ENCODE measurements at regions not wholly inside any gene's neighbourhood (a gene's known extent, or its start where the extent isn't known, plus 50 kb on each side); places are given as distances from the start of the nearest gene placed in this dataset.

GRCh38 chrX:152537373-152537772, 86.3 kb upstream of the GABRA3 start:
- TF ChIP-seq, protein P1, sequence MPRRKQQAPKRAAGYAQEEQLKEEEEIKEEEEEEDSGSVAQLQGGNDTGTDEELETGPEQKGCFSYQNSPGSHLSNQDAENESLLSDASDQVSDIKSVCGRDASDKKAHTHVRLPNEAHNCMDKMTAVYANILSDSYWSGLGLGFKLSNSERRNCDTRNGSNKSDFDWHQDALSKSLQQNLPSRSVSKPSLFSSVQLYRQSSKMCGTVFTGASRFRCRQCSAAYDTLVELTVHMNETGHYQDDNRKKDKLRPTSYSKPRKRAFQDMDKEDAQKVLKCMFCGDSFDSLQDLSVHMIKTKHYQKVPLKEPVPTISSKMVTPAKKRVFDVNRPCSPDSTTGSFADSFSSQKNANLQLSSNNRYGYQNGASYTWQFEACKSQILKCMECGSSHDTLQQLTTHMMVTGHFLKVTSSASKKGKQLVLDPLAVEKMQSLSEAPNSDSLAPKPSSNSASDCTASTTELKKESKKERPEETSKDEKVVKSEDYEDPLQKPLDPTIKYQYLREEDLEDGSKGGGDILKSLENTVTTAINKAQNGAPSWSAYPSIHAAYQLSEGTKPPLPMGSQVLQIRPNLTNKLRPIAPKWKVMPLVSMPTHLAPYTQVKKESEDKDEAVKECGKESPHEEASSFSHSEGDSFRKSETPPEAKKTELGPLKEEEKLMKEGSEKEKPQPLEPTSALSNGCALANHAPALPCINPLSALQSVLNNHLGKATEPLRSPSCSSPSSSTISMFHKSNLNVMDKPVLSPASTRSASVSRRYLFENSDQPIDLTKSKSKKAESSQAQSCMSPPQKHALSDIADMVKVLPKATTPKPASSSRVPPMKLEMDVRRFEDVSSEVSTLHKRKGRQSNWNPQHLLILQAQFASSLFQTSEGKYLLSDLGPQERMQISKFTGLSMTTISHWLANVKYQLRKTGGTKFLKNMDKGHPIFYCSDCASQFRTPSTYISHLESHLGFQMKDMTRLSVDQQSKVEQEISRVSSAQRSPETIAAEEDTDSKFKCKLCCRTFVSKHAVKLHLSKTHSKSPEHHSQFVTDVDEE (CRISPR knock-in tag; IDR thresholded peaks at IDR 0.05): no peak
- TF ChIP-seq, protein P2, sequence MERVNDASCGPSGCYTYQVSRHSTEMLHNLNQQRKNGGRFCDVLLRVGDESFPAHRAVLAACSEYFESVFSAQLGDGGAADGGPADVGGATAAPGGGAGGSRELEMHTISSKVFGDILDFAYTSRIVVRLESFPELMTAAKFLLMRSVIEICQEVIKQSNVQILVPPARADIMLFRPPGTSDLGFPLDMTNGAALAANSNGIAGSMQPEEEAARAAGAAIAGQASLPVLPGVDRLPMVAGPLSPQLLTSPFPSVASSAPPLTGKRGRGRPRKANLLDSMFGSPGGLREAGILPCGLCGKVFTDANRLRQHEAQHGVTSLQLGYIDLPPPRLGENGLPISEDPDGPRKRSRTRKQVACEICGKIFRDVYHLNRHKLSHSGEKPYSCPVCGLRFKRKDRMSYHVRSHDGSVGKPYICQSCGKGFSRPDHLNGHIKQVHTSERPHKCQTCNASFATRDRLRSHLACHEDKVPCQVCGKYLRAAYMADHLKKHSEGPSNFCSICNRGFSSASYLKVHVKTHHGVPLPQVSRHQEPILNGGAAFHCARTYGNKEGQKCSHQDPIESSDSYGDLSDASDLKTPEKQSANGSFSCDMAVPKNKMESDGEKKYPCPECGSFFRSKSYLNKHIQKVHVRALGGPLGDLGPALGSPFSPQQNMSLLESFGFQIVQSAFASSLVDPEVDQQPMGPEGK (CRISPR knock-in tag; IDR thresholded peaks at IDR 0.05; ENCODE audit: borderline replicate concordance): no peak
- TF ChIP-seq, protein P3, sequence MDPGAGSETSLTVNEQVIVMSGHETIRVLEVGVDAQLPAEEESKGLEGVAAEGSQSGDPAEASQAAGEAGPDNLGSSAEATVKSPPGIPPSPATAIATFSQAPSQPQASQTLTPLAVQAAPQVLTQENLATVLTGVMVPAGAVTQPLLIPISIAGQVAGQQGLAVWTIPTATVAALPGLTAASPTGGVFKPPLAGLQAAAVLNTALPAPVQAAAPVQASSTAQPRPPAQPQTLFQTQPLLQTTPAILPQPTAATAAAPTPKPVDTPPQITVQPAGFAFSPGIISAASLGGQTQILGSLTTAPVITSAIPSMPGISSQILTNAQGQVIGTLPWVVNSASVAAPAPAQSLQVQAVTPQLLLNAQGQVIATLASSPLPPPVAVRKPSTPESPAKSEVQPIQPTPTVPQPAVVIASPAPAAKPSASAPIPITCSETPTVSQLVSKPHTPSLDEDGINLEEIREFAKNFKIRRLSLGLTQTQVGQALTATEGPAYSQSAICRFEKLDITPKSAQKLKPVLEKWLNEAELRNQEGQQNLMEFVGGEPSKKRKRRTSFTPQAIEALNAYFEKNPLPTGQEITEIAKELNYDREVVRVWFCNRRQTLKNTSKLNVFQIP (CRISPR knock-in tag; IDR thresholded peaks at IDR 0.05; ENCODE audit: borderline replicate concordance, low read depth): no peak
- TF ChIP-seq PPARA (CRISPR knock-in tag; IDR thresholded peaks at IDR 0.05; ENCODE audit: borderline replicate concordance) (no peak), RARB (CRISPR knock-in tag; IDR thresholded peaks at IDR 0.05) (no peak), OSR1 (CRISPR knock-in tag; IDR thresholded peaks at IDR 0.05) (no peak), ZFP3 (CRISPR knock-in tag; IDR thresholded peaks at IDR 0.05) (no peak), ARNTL (CRISPR knock-in tag; IDR thresholded peaks at IDR 0.05; ENCODE audit: borderline replicate concordance, low read depth) (no peak)

Data from SK-N-SH treated with all-trans-retinoic acid at 6 μM for 48 hours (cell line).